GM19395 (cell line): ENCODE measurements at regions not wholly inside any gene's neighbourhood (a gene's known extent, or its start where the extent isn't known, plus 50 kb on each side); places are given as distances from the start of the nearest gene placed in this dataset.

Experiments used
- ATAC-seq: cut with Tn5 transposase; IDR thresholded peaks from one replicate; pipeline ENCODE4 v1.9.1; 2021; ENCODE audit warnings: mild to moderate bottlenecking, moderate library complexity; ENCODE audit not compliant: unreplicated experiment

DNA sequence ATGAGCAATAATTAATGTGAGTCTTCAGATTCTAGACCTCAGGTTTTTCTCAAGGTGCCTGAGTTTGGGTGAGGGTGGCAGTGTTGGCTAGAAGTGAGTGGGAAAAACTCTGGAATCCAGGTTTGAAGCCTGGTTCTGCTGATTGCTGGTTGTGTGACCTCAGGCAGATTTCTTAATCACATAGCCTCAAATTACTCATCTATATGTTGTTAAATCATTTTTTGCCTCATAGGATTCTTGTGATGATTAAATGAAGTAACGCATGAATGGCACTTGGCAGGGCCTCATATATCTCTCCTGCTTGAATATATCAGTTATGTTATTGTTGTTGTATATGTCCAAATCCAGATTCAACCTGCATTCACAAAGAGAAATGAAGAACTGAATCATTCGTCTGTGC, 60.5 kb downstream of the NR2F2 start:
- ATAC-seq, result no peak

DNA sequence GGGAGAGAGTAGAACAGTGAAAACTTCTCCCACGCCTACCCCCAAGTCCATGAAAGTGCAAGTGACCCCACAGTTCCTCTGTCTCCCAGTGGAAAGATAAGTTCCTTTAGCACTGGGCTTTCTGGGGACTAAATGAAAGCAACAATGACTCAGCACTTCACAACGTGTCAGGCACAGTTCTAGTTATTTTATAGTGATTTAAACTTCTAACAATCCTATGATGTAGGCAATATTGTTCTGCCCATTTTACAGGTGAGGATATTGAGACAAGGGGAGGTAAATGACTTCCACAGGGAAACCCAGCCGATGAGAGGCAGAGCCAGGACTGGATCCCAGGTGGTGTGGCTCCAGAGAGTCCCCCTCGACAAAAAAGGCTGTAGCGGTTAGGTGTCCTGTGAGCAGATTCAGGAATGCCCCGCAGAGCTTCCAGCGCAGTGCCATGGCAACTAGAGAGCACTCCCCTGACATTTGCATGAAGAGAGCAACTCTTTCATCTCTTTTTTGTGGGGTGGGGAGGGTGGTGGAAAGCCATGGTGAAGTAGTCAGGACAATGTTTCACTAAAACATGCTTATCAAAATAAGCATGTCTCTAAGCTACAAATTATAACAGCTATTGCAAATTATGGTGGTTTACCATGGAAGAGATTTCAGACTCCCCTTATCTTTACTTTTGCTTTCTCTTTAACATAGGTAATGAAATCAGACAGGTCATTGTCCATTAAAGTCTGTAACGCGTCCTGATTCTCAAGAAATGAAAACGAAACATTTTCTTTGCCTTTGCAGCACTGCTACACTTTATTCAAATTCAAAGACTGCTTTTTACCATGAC, 62.1 kb downstream of the NR2F2 start:
- no peak for ATAC-seq

- ATAC-seq, result no peak
Measured at GRCh38 chr15:96393209-96393513, 62.7 kb downstream of the NR2F2 start.

DNA sequence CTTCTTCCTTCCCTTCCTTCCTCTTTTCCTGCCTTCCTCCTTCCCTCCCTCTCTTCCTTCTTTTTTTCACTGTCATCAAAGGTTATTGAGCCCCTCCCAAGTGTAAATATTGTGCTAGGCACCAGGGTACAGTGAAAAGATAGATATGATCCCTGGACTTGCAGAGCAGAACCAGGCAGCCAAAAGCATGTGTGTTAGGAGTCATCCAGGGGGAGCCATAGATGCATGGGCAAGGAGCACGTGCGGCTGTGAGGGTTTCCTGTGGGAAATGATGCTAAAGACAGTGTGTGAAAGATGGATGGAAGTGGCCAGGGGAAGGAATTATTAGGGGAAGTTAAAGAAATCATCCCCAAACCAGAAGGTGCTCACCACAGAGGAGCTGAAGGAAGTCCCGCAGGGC, 65.2 kb downstream of the NR2F2 start:
- no peak for ATAC-seq

- no peak for ATAC-seq
Measured at GRCh38 chr15:96398776-96399175, 68.3 kb downstream of the NR2F2 start.

GRCh38 chr15:96402403-96402802, 71.9 kb downstream of the NR2F2 start:
- no peak for ATAC-seq

DNA sequence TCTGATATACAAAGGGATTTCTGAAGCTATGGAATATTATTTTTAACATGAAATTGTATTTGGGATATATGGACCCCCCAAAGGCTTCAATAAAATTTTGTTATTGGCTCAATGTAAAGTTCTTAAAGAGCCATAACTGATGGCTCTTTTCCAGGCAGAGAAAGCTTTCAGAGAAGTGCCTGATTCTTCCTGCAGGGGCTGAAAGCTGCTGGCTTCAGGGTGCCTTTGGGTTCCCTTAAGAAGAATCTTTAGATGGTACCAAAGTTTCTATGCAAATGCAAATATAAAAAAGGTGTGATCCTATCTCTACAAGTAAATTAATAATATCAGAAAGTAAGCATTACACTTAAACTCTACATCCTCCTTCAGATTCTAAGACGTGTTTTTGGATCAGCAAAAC, 72.6 kb downstream of the NR2F2 start:
- ATAC-seq, result no peak

GRCh38 chr15:96403932-96404331, 73.4 kb downstream of the NR2F2 start:
- no peak for ATAC-seq

- ATAC-seq, result no peak
Measured at GRCh38 chr15:96404560-96404959, 74.1 kb downstream of the NR2F2 start.

GRCh38 chr15:96406291-96406690, 75.8 kb downstream of the NR2F2 start:
- ATAC-seq, result no peak

GRCh38 chr15:96406701-96407100, 76.2 kb downstream of the NR2F2 start:
- ATAC-seq, result no peak

DNA sequence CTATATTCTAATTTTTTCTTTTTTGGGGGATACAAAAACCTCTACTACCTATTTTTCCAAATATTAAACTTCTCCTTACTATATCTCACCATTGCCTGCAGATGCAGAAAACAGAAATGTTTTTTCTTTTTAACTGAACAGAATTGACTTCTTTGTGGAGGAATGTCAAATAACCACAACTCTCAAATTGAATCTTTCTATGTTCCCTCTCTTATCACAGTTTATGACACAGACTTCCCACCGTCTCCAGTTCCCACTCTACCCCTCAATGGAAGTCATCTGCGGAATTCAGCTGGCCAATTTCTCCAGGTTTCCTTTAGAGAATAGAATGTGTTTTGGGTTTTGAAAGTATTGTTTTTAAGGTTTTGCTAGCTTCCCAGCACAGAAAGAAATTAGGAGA, 77.0 kb downstream of the NR2F2 start:
- no peak for ATAC-seq

DNA sequence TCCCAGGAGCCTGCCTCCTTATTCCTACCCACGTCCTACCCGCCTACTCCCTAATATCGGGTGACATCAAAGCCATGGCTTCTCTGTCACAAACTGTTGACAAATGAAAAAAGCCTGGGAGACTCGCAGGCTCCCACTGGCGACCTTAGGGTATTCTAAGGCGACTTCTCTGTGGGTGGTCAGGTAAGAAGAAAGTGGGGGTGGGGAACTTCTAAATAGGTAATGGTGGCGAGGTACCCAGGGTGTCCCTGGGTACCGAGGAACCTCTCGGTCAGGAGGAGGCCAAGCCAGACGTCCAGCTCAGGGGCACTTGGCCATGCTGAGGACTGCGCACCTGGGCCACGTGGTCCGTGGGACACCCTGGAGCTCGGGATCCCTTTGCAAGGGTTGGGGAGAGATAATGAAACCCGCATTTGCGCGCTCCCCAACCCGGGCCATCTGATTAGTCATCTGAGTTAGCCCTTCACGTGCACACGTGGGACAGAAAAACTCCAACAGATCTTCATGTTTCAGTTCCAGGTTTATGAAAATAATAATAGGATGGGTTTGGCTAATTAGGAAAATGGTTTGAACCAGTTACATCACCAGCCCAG, 78.2 kb downstream of the NR2F2 start:
- no peak for ATAC-seq

GRCh38 chr15:96409215-96410138, 79.0 kb downstream of the NR2F2 start:
- ATAC-seq, result no peak

GRCh38 chr15:96410175-96411055, 79.9 kb downstream of the NR2F2 start:
- no peak for ATAC-seq

DNA sequence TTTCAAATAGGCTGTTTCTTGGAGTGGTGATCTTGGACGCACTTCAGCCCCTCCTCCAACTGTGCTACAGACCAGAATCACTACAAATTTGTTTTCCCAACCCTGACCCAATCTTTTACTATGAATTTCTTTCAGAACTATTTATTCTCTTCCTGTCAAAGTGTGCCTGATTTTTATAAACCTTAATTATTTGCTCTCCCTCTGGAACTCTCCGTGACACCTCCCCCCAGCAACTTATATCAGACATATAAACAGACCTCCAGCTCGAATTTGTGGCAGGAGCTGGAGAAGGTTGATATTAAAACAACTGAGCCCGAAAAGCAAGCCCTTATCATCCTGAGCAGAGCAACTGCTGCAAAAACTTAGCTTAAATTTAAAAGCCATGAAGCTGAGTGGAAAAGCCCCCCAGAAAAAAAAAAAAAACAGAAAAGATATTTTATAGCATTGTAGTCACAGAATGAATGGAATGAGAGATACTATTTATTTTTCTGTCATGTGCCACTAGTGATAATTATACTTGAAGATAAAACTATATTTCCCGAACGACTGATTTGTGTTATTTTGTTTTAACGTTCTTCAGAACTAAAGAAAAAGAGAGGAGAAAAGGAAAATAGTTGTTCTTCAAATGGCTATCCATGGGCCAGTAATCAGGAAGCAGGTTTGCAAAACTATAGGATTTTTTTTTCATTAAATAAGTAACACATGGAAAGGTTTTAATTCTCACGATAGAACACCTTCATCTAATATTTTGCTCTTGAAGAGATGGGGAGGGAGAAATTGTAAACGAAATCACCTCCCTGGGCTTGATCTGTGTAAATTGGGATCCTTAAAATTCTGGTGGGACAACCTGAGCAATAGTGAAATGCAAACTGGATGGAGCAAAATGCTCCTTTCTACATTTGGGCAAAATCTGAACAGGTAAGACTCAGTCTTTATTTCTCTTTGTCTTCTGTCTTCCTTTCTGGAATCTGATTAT, 80.8 kb downstream of the NR2F2 start:
- no peak for ATAC-seq

DNA sequence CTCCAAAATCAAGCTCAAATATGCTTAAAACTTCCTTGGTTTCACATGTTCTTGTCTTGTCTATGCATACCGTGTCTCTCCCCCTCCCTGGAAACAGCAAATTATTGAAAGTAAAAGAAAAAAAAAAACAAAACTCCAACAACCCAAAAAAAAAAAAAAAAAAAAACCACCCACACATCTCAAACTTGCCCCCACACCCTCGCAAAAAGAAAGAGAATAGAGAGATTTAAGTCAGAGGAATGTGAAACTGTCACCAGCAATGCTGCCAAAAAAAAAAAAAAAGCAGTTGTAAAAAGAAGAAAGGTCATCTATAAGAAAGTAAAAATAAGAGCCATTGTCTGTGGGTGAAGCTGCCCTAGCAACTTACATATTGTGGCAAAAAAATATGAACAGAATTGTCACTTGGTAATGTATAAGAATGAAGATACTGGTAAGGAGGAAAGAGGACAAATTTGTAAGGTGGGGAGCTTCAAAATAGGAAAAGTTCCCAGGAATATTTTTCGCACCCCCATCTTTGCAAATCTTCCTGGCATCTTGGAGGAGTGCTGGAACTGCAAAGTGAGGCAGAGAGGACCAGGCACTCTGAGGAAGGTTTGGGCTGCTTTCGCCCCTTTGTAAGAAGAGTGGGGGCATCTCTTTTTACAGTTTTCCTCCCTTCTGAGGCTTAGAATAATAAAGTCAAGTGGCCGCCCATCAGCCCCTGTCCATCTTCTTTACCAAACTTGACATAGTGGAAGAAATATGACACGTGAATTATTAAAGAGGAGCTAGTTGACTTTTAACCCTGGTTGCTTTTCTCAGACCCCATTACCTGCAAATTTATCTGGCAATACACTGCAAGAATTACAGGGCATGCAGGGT, 81.8 kb downstream of the NR2F2 start:
- no peak for ATAC-seq

DNA sequence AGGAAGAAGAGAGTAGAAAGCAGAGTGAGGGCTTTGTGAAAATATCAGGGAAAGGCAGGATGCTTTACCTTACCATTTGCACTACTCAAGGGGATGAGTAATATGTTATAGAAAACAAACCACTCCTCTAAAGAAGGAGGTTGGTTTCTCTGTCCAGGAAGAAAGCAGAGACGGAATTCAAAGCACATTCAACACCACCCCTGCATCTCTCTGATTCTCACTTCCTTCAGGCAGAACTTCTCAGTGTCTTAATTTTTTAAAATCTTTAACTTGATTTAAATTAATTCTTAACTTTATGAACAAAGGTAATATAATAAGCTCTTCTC, 82.4 kb downstream of the NR2F2 start:
- ATAC-seq, result no peak

DNA sequence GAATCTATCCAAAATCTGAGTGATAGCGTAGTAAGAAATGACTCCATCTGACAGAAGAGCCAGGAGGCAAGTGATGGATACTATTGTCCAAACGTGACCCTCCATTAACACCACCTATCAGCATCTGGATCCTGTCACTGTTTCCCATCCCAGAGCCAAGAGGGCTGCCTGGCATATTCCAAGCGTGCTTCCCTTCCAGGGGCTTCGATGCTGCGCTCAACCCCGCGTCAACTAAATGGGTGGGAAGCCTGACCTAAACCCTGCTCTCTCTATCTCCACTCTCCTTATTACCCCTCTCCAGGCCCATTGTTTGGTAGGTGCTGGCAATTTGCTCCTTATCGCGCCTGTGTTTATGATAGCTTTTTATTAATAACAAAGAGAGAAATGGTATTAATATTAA, 83.2 kb downstream of the NR2F2 start:
- no peak for ATAC-seq
